GM21619 (cell line): ENCODE measurements at regions not wholly inside any gene's neighbourhood (a gene's known extent, or its start where the extent isn't known, plus 50 kb on each side); places are given as distances from the start of the nearest gene placed in this dataset.

Experiments
- ATAC-seq: cut with Tn5 transposase; IDR thresholded peaks from one replicate; pipeline ENCODE4 v1.9.1; 2021; ENCODE audit not compliant: unreplicated experiment

- no peak for ATAC-seq
These were observed 85.2 kb upstream of the PFKP start for GRCh38 chr10:2982146-2982545.

DNA sequence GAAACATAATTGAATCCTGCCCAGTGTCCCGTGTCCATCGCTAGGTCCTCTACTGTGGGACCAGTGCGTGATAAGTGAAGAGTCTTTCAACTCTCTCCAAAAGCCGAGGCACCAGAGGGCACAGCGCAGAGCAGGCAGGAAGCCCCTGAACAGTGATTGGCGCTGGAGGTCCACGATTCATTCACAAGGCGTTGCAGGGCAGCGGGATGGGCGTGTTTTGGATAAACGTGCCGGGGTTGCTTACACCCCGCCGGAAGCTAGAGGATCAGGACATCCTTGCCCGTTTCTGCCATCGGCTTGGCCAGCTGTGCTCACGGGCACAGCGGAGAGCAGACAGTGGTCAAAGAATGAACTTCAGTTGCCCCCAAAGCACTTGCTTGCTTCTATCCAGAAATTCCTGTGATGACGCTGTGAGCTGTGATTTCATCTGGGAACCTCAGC lies 86.0 kb upstream of the PFKP start:
- no peak for ATAC-seq

DNA sequence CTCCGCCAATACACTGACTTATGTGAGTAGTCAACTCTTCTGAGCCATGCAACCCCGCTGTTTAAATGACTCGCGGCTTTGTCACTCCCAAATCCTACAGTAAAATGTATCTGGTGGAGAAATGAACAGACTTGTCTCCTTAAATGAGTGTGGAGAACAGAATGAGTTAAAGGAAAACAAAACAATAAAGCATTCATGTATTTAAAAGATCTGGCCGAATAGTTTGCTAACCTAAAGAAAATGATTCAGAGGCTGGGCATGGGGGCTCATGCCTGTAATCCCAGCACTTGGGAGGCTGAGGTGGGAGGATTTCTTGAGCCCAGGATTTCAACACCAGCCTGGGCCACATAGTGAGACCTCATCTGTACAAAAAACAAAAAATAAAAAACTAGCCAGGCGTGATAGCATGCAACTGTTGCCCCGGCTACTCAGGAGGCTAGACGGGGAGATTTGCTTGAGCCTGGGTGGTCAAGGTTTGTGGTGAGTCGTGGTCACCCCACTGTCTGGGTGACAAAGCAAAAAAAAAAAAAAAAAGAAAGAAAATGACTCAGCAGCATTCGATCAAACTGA lies 86.5 kb upstream of the PFKP start:
- ATAC-seq = peak; percentile 43

GRCh38 chr10:2980116-2980515 lies 87.2 kb upstream of the PFKP start:
- no peak for ATAC-seq

DNA sequence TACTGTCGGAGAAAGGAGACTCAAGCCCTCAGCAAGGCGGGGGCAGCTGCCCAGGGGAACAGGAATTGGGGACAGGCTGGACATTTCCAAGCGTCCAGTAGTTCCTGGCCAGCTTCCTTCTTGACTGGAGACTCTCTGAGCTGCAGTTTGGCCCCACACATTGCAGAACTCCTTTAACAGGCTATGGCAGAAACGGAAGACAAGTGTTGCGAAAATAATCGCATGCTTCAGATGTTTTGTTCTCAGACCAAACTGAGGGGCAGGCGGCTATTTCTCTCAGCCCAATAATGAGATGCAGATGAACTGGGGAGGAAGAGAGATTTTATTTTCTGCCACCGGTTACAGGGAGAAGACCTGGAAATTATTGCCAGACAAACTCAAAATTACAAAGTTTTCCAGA lies 88.0 kb upstream of the PFKP start:
- ATAC-seq = peak; percentile 20

GRCh38 chr10:2978574-2979273 lies 88.6 kb upstream of the PFKP start:
- peak; percentile 66 for ATAC-seq

- ATAC-seq = peak; percentile 46
These were observed 89.2 kb upstream of the PFKP start for GRCh38 chr10:2978111-2978510.

DNA sequence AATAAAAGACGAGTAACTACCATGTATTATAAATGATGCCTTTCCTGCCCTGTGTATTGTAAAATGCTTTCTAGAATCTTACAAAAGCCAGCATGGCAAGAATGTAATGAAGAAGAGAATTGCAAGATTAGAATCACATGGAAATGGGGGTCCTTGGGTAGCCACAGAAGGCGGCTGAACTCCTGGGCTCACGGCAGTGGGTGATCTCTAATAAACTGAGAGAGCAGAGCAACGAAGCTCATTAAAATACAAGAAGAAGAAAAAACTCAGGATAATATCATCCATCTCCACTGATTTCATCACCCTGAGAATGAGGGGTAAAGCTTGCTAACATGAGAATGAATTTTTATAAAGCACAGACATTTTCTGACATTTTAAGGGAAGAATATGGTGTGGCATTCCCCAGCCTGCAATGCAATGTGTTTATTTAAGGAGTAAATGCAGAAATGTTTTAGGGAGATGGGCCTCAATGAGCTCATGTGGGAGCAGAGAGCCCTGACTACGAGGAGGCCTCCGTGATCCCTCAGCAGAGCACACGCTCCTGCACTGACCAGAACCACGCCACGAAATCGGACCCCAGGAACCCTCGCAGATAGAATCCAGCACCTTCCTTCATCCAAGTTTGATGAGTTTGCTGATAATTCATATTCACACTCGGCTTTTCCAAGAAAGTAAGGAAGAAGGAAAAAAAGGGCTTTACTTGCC lies 92.7 kb upstream of the PFKP start:
- no peak for ATAC-seq

DNA sequence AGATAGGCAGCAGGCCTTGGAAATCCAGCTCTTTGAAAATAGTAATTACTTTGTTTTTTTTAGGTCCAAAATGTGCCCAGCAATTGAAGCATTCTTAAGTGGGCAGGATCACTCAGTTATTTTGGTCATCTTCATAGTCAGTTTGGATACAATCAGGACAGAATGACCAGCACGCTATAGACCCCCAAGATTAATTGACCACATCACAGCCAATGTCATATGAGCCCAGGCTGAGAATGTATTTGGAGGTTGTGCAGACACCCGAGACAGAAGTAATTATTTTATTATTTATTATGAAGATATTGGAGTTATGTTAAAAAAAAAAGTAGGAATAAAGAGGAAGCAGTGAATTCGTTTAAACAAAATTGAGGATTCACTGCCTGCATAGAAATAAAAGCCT lies 93.3 kb upstream of the PFKP start:
- no peak for ATAC-seq

- no peak for ATAC-seq
These were observed 94.5 kb upstream of the PFKP start for GRCh38 chr10:2972810-2973209.

GRCh38 chr10:2972216-2972615 lies 95.1 kb upstream of the PFKP start:
- no peak for ATAC-seq

- ATAC-seq = no peak
These were observed 97.0 kb upstream of the PFKP start for GRCh38 chr10:2970190-2970823.

- ATAC-seq = no peak
These were observed 98.8 kb upstream of the PFKP start for GRCh38 chr10:2968401-2969058.

- no peak for ATAC-seq
These were observed 101.2 kb upstream of the PFKP start for GRCh38 chr10:2966134-2966533.

DNA sequence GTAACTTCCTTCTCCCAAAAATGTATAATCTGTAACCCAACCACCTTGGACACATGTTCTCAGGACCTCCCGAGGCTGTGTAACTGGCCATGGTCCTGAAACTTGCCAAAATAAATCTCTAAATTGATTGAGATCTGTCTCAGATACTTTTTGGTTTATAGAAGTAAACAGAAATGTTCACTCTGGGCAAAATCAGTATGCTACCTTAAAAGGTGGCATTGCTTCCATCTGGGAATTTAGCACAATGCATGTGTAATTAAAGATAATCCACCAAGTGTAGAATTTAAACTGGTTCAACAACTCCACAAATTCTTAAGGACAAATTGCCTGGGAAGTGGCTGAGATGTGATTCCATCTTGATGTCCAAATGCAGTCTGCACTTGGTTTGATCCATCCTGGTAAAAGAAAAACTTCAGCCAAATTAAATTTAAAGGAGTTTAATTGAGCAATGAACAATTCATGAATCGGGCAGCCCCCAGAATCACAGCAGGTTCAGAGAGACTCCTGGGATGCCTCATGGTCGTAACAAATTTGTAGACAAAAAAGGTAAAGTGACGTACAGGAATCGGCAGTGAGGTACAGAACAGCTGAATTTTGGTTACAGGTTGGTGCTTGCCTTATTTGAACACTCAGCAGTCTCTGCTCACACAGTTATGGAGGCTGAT lies 102.6 kb upstream of the PFKP start:
- ATAC-seq = no peak

GRCh38 chr10:2963889-2964631 lies 103.3 kb upstream of the PFKP start:
- no peak for ATAC-seq

DNA sequence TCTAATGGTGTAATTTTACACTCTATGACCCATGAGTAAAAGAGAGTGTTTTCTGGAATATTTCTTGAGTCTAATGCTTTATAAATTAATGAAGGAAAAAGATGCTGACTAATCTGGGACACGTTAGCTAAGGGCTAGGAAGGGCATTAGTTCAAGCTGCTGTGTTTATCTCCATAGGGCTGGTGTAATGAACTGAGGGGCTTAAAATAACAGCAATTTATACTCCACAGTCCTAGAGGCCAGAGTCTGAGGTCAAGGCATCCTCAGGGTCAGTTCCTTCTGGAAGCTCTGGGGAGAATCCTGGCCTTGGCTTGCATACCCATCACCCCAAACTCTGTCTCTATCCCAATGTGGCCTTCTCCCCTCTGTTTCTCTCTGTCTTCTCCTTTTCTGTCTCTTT lies 105.2 kb upstream of the PFKP start:
- no peak for ATAC-seq

GRCh38 chr10:2958659-2959058 lies 108.7 kb upstream of the PFKP start:
- ATAC-seq = no peak

DNA sequence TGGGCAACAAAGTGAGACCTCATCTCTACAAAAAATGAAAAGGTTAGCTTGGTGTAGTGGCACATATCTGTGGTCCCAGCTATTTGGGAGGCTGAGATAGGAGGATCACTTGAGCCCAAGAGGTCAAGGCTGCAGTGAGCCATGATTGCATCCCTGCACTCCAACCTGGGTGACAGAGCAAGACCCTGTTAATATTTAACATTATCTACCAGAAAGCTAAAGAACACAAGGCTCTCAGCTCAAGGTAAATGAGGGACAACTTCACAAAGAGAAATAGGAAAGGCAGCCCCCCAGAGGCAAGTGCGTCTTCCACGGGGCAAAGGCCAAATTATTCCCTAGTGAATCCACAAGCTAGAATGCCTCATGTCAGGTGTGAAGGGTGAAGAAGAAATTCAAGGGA lies 109.6 kb upstream of the PFKP start:
- ATAC-seq = no peak

DNA sequence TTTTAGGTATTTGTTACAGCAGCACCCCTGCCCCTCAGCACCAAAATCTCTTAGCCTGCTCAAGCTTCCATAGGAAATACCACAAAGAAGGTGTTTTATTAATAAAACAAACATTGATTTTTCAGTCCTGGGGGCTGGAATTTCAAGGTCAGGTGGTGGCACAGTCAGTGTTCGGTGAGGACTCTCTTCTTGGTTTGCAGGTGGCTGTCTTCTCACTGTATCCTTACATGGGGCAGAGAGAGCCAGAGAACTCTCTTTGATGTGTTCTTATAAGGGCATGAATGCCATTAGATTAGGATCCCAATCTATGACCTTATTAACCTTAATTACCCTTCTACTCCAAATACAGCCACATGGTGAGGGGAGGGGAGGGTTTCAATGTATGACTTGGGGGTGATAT lies 112.3 kb upstream of the PFKP start:
- no peak for ATAC-seq
